Panc1 (cell line): ENCODE measurements at regions not wholly inside any gene's neighbourhood (a gene's known extent, or its start where the extent isn't known, plus 50 kb on each side); places are given as distances from the start of the nearest gene placed in this dataset.

Experiments used
- ATAC-seq: fragments of 200-7000 bp; cut with Tn5 transposase; 2 replicates; pipeline ENCODE4 v1.9.1; 2020; ENCODE audit warnings: mild to moderate bottlenecking, moderate library complexity
- BruUV-seq: library from RNA; stranded (reverse); fragments of 400-500 nt; replicated peaks from 2 replicates; lab custom pipeline; 2021; lab: Mats Ljungman, UMichigan
- CTCF ChIA-PET: fragments of 300-600 bp; sonication (Branson Sonifier 250); formaldehyde crosslinking; loops from one replicate; lab custom pipeline; 2022; ENCODE audit warnings: antibody characterized with exemption; lab: Charles Lee
- POLR2A ChIA-PET: fragments of 300-600 bp; sonication (Branson Sonifier 250); formaldehyde crosslinking; loops from one replicate; lab custom pipeline; 2022; ENCODE audit warnings: antibody characterized with exemption; lab: Charles Lee
- DNase-seq: peaks from one replicate; pipeline ENCODE4 v3.0.0-alpha.2; 2010; ENCODE audit warnings: low read depth, low spot score
- H3K27ac ChIP-seq: 2 replicates; pipeline ENCODE4 v1.5.1; 2011; ENCODE audit warnings: mild to moderate bottlenecking, low read length, inconsistent platforms
- H3K27me3 ChIP-seq: fragments of 200-500 bp; sonication (Bioruptor generic); 2 replicates; pipeline ENCODE4 v1.6.0; 2014; ENCODE audit warnings: low read length, inconsistent platforms; ENCODE audit not compliant: control insufficient read depth, insufficient read depth
- H3K36me3 ChIP-seq: fragments of 200-500 bp; sonication (Bioruptor generic); 2 replicates; pipeline ENCODE4 v1.5.1; 2014; ENCODE audit warnings: inconsistent platforms, mild to moderate bottlenecking, low read length, moderate library complexity; ENCODE audit not compliant: control insufficient read depth, insufficient read depth
- H3K4me1 ChIP-seq: 2 replicates; pipeline ENCODE4 v1.5.1; 2011; ENCODE audit warnings: inconsistent platforms, mild to moderate bottlenecking, low read length, moderate library complexity; ENCODE audit not compliant: control insufficient read depth, insufficient read depth
- H3K4me3 ChIP-seq, 2 experiments: 2 replicates each; pipeline ENCODE4 v1.5.1; 2011 to 2012; ENCODE audit warnings: low read depth in 2 of 2, low read length in 2 of 2, mild to moderate bottlenecking in 2 of 2, inconsistent platforms in 1 of 2, moderate library complexity in 1 of 2
- H3K9me3 ChIP-seq: fragments of 200-500 bp; sonication (Bioruptor generic); 2 replicates; pipeline ENCODE4 v1.5.1; 2014; ENCODE audit warnings: low read depth, mild to moderate bottlenecking, inconsistent platforms, low read length, moderate library complexity; ENCODE audit not compliant: control insufficient read depth, insufficient read depth
- POLR2AphosphoS5 ChIP-seq: IDR thresholded peaks from 2 replicates; pipeline ENCODE4 v1.6.1; 2012; ENCODE audit warnings: mild to moderate bottlenecking, low read depth, low read length, moderate library complexity
- SIN3A ChIP-seq: IDR thresholded peaks from 2 replicates; pipeline ENCODE4 v1.6.1; 2012; ENCODE audit warnings: low read depth, mild to moderate bottlenecking, low read length, moderate library complexity, borderline replicate concordance; ENCODE audit not compliant: insufficient read depth
- TCF7L2 ChIP-seq: IDR thresholded peaks from 2 replicates; pipeline ENCODE4 v1.6.1; 2011; ENCODE audit warnings: mild to moderate bottlenecking, low read depth, low read length, inconsistent platforms
- in situ Hi-C: cut with HindIII; loops from 2 replicates; pipeline ENCODE4 v1.10.0; 2016; ENCODE audit warnings: low sequenced_read_pairs, low pct_unique_long_range_greater_than_20kb
- intact Hi-C: fragments of 100-400 bp; cut with micrococcal nuclease; formaldehyde crosslinking; loops from one replicate; pipeline ENCODE4 v1.10.0; 2022; ENCODE audit not compliant: unreplicated experiment
- TF ChIP-seq, protein P1 (sequence below), 2 experiments: IDR thresholded peaks; 2 replicates each; pipeline ENCODE4 v1.6.1; 2011 to 2012; ENCODE audit warnings: low read depth in 2 of 2, control low read depth in 1 of 2, low read length in 1 of 2, mild to moderate bottlenecking in 1 of 2, moderate library complexity in 1 of 2; ENCODE audit not compliant: insufficient read depth in 1 of 2
- TF ChIP-seq, protein P2 (sequence below): fragments of 450-650 bp; IDR thresholded peaks from 2 replicates; pipeline ENCODE4 v1.5.1; 2017; ENCODE audit warnings: mild to moderate bottlenecking

DNA sequence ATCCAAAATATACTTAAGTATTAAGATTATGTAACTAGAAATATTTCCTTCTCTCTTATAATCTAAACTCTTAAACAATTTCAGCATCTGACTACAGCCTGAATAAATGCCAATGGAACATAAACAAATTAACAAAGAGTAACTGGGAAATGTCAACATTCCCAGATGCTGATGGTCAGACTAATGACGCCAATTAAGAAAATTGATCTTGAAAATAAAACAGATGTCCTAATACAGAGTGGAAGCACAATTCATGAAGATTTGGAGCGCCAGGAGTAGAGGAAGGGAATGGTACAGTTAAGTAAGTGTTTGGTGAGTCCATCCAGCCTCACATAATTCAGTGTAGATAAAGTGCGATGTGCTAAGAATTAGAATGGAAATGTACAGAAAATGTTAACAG is 203.7 kb upstream of the NWD2 start:
- H3K27me3 ChIP-seq, result no peaks in the 10 kb centered on the region
- TF ChIP-seq TCF7L2 (no peak), SIN3A (no peak), POLR2AphosphoS5 (no peak)
- TF ChIP-seq, protein P1, sequence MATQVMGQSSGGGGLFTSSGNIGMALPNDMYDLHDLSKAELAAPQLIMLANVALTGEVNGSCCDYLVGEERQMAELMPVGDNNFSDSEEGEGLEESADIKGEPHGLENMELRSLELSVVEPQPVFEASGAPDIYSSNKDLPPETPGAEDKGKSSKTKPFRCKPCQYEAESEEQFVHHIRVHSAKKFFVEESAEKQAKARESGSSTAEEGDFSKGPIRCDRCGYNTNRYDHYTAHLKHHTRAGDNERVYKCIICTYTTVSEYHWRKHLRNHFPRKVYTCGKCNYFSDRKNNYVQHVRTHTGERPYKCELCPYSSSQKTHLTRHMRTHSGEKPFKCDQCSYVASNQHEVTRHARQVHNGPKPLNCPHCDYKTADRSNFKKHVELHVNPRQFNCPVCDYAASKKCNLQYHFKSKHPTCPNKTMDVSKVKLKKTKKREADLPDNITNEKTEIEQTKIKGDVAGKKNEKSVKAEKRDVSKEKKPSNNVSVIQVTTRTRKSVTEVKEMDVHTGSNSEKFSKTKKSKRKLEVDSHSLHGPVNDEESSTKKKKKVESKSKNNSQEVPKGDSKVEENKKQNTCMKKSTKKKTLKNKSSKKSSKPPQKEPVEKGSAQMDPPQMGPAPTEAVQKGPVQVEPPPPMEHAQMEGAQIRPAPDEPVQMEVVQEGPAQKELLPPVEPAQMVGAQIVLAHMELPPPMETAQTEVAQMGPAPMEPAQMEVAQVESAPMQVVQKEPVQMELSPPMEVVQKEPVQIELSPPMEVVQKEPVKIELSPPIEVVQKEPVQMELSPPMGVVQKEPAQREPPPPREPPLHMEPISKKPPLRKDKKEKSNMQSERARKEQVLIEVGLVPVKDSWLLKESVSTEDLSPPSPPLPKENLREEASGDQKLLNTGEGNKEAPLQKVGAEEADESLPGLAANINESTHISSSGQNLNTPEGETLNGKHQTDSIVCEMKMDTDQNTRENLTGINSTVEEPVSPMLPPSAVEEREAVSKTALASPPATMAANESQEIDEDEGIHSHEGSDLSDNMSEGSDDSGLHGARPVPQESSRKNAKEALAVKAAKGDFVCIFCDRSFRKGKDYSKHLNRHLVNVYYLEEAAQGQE (IDR thresholded peaks at IDR 0.05; ENCODE audit: insufficient read depth in 1 of 2, low read depth in 2 of 2, low read length in 1 of 2), result no peak
- TF ChIP-seq, protein P2, sequence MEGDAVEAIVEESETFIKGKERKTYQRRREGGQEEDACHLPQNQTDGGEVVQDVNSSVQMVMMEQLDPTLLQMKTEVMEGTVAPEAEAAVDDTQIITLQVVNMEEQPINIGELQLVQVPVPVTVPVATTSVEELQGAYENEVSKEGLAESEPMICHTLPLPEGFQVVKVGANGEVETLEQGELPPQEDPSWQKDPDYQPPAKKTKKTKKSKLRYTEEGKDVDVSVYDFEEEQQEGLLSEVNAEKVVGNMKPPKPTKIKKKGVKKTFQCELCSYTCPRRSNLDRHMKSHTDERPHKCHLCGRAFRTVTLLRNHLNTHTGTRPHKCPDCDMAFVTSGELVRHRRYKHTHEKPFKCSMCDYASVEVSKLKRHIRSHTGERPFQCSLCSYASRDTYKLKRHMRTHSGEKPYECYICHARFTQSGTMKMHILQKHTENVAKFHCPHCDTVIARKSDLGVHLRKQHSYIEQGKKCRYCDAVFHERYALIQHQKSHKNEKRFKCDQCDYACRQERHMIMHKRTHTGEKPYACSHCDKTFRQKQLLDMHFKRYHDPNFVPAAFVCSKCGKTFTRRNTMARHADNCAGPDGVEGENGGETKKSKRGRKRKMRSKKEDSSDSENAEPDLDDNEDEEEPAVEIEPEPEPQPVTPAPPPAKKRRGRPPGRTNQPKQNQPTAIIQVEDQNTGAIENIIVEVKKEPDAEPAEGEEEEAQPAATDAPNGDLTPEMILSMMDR, result no peak
- no TSS peak for BruUV-seq
- H3K9me3 ChIP-seq, result no peaks in the 10 kb centered on the region
- no peak for DNase-seq
- no peaks in the 10 kb centered on the region for H3K4me1 ChIP-seq
- no peak overlapping the region for H3K4me3 ChIP-seq
- no peaks in the 10 kb centered on the region for H3K36me3 ChIP-seq
- CTCF ChIA-PET, result no interaction called here
- ATAC-seq, result no peak
- intact Hi-C loops, result no loop called here
- H3K27ac ChIP-seq, result no peak overlapping the region
- POLR2A ChIA-PET, result no interaction called here
- in situ Hi-C loops, result no loop called here

DNA sequence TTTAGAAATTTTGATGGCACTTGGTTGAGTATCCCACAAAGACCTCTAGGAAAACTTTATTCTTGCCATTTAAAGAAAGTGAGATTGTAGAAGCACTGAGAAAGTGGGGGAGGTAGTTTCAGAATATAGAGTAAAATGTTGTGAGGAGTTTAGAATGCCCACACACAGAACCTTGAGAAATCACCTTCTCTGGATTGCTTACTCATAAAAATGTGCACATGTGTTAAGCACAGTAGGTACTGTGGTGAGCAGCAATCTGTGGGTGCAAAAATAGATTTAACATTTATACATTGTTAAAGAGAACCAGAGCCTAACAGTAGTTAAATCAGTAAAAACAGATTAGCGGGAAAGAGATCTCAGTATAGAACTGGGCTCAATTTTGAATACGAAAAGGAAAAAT is 201.2 kb upstream of the NWD2 start:
- no TSS peak for BruUV-seq
- Histone ChIP-seq H3K4me3 (no peak overlapping the region), H3K27me3 (no peaks in the 10 kb centered on the region), H3K9me3 (no peaks in the 10 kb centered on the region), H3K27ac (no peak overlapping the region), H3K4me1 (no peaks in the 10 kb centered on the region), H3K36me3 (no peaks in the 10 kb centered on the region)
- TF ChIP-seq, protein P2, result no peak
- TF ChIP-seq, protein P1 (IDR thresholded peaks at IDR 0.05; ENCODE audit: insufficient read depth in 1 of 2, low read depth in 2 of 2, low read length in 1 of 2), result no peak
- TF ChIP-seq TCF7L2, result no peak
- TF ChIP-seq SIN3A, result no peak
- TF ChIP-seq POLR2AphosphoS5, result no peak
- no peak for ATAC-seq
- no peak for DNase-seq
- in situ Hi-C loops, result no loop called here
- POLR2A ChIA-PET, result no interaction called here
- intact Hi-C loops, result no loop called here
- CTCF ChIA-PET, result no interaction called here
